HL-60 (cell line): ENCODE measurements at regions not wholly inside any gene's neighbourhood (a gene's known extent, or its start where the extent isn't known, plus 50 kb on each side); places are given as distances from the start of the nearest gene placed in this dataset.

ENCODE experiments used
- DNase-seq, 2 experiments: peaks; one replicate each; pipeline ENCODE4 v3.0.0-alpha.2; 2010 to 2020; ENCODE audit warnings: low read depth in 1 of 2, low spot score in 1 of 2
- H3K27ac ChIP-seq: fragments of 250-450 bp; sonication (Bioruptor Pico); replicated peaks from 2 replicates; pipeline ENCODE4 v1.5.1; 2020; ENCODE audit warnings: mild to moderate bottlenecking, moderate library complexity
- H3K27me3 ChIP-seq: fragments of 250-450 bp; sonication (Bioruptor Pico); 2 replicates; pipeline ENCODE4 v1.5.1; 2021; ENCODE audit warnings: mild to moderate bottlenecking, moderate library complexity; ENCODE audit not compliant: insufficient read depth, poor library complexity, severe bottlenecking
- H3K4me3 ChIP-seq: replicated peaks from 2 replicates; pipeline ENCODE4 v1.5.1; 2011; ENCODE audit warnings: mild to moderate bottlenecking, control low read depth, low read length; ENCODE audit not compliant: insufficient read depth
- GABPA ChIP-seq: IDR thresholded peaks from 2 replicates; pipeline ENCODE4 v1.6.1; 2012; ENCODE audit warnings: low read depth
- POLR2AphosphoS5 ChIP-seq: IDR thresholded peaks from 2 replicates; pipeline ENCODE4 v1.6.1; 2012; ENCODE audit warnings: low read depth
- SPI1 ChIP-seq: IDR thresholded peaks from 2 replicates; pipeline ENCODE4 v1.6.1; 2012; ENCODE audit warnings: low read depth, mild to moderate bottlenecking, borderline replicate concordance
- TF ChIP-seq, protein P1 (sequence below): IDR thresholded peaks from one replicate; pipeline ENCODE4 v1.5.1; 2011; ENCODE audit warnings: low read length, control low read depth, inconsistent platforms; ENCODE audit not compliant: insufficient read depth
- TF ChIP-seq, protein P2 (sequence below): IDR thresholded peaks from 2 replicates; pipeline ENCODE4 v1.6.1; 2012; ENCODE audit warnings: low read depth; ENCODE audit not compliant: insufficient replicate concordance

DNA sequence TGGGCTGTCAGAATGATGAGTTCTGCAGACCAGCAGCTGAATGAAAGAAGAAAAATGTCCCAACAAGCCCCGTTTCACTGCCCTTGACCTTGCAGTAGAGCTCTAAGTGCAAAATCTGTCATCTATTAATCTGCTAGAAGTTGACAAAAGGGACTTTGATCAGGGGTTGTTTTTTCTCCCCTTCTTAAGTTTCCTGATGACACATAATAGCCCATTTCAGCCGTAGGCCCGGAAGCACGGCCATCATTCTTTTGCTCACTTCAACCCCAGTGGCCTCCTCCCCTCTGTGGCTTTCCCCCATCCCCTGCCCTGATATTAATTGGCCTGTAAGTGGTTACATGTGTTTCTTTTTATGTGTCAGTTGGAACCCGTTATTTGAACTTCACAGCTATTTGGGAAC lies 298.9 kb downstream of the RPLP1 start:
- H3K27me3 ChIP-seq: no peaks in the 10 kb centered on the region
- TF ChIP-seq, protein P1, sequence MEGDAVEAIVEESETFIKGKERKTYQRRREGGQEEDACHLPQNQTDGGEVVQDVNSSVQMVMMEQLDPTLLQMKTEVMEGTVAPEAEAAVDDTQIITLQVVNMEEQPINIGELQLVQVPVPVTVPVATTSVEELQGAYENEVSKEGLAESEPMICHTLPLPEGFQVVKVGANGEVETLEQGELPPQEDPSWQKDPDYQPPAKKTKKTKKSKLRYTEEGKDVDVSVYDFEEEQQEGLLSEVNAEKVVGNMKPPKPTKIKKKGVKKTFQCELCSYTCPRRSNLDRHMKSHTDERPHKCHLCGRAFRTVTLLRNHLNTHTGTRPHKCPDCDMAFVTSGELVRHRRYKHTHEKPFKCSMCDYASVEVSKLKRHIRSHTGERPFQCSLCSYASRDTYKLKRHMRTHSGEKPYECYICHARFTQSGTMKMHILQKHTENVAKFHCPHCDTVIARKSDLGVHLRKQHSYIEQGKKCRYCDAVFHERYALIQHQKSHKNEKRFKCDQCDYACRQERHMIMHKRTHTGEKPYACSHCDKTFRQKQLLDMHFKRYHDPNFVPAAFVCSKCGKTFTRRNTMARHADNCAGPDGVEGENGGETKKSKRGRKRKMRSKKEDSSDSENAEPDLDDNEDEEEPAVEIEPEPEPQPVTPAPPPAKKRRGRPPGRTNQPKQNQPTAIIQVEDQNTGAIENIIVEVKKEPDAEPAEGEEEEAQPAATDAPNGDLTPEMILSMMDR: no peak
- no peak for TF ChIP-seq POLR2AphosphoS5
- TF ChIP-seq GABPA: no peak
- no peak for TF ChIP-seq SPI1
- TF ChIP-seq, protein P2, sequence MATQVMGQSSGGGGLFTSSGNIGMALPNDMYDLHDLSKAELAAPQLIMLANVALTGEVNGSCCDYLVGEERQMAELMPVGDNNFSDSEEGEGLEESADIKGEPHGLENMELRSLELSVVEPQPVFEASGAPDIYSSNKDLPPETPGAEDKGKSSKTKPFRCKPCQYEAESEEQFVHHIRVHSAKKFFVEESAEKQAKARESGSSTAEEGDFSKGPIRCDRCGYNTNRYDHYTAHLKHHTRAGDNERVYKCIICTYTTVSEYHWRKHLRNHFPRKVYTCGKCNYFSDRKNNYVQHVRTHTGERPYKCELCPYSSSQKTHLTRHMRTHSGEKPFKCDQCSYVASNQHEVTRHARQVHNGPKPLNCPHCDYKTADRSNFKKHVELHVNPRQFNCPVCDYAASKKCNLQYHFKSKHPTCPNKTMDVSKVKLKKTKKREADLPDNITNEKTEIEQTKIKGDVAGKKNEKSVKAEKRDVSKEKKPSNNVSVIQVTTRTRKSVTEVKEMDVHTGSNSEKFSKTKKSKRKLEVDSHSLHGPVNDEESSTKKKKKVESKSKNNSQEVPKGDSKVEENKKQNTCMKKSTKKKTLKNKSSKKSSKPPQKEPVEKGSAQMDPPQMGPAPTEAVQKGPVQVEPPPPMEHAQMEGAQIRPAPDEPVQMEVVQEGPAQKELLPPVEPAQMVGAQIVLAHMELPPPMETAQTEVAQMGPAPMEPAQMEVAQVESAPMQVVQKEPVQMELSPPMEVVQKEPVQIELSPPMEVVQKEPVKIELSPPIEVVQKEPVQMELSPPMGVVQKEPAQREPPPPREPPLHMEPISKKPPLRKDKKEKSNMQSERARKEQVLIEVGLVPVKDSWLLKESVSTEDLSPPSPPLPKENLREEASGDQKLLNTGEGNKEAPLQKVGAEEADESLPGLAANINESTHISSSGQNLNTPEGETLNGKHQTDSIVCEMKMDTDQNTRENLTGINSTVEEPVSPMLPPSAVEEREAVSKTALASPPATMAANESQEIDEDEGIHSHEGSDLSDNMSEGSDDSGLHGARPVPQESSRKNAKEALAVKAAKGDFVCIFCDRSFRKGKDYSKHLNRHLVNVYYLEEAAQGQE: no peak
- H3K27ac ChIP-seq: no peak overlapping the region
- no peak overlapping the region for H3K4me3 ChIP-seq
- DNase-seq: no peak

DNA sequence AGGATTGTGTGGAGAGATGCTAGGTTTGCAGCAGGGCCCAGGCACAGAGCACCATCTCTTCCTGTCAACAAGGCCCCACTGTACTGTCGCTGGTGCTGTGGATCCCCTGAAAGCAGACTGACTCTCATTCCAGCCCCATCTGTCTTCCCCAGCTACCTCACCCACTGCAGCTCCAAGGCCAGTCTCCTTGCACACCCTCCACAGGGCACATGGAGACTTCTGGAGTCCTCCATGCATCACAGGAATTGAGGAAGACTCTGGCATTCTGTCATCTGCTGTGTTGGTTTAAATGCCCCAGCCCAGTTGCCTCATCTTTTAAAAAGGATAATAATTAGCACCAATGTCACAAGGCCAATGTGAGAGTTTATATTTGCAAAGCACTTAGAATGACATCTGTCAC lies 301.2 kb downstream of the RPLP1 start:
- DNase-seq: no peak
- H3K27me3 ChIP-seq: no peaks in the 10 kb centered on the region
- no peak overlapping the region for H3K4me3 ChIP-seq
- TF ChIP-seq GABPA (no peak), POLR2AphosphoS5 (no peak), SPI1 (no peak)
- TF ChIP-seq, protein P2: no peak
- TF ChIP-seq, protein P1: no peak
- H3K27ac ChIP-seq: no peak overlapping the region

DNA sequence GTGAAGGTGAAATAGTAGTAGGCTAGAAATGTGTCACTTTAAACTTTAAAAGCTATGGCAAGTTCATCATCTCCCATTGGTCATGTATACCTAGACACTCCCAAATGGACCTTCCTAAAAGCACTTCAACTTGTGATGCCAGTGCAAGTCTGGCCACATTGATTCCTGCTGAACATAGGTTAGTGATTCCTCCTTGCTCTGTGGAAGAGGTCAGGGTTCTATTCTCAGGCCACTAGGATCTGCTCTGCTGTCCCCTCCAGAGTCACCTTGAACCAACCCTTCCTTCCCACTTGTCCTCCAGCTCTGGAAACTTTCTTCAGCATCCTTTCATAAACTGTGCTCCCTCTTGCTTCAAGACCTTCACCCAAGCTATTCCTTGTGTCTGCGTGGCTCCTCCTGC lies 301.7 kb downstream of the RPLP1 start:
- Histone ChIP-seq H3K27ac (no peak overlapping the region), H3K4me3 (no peak overlapping the region), H3K27me3 (no peaks in the 10 kb centered on the region)
- TF ChIP-seq, protein P1: no peak
- TF ChIP-seq, protein P2: no peak
- no peak for TF ChIP-seq SPI1
- TF ChIP-seq POLR2AphosphoS5: no peak
- no peak for TF ChIP-seq GABPA
- DNase-seq: no peak
